NCI-H187 treated with DMSO at 0.1 percent for 48 hours (cell line): ENCODE measurements at regions not wholly inside any gene's neighbourhood (a gene's known extent, or its start where the extent isn't known, plus 50 kb on each side); places are given as distances from the start of the nearest gene placed in this dataset.

ENCODE experiments used
- DNase-seq: peaks from one replicate; lab custom pipeline; 2025; lab: John Stamatoyannopoulos, UW

- DNase-seq = no peak
These were observed 275.3 kb upstream of the C1orf87 start for GRCh38 chr1:60348884-60349283.

- no peak for DNase-seq
These were observed 272.1 kb upstream of the C1orf87 start for GRCh38 chr1:60345621-60346020.

- no peak for DNase-seq
These were observed 271.5 kb upstream of the C1orf87 start for GRCh38 chr1:60345049-60345448.

- no peak for DNase-seq
These were observed 270.2 kb upstream of the C1orf87 start for GRCh38 chr1:60343736-60344135.

- DNase-seq = no peak
These were observed 269.0 kb upstream of the C1orf87 start for GRCh38 chr1:60342569-60342968.

- DNase-seq = no peak
These were observed 267.7 kb upstream of the C1orf87 start for GRCh38 chr1:60341274-60341673.

GRCh38 chr1:60331647-60332046 lies 258.1 kb upstream of the C1orf87 start:
- no peak for DNase-seq

GRCh38 chr1:60329651-60330050 lies 256.1 kb upstream of the C1orf87 start:
- no peak for DNase-seq

GRCh38 chr1:60311838-60312237 lies 238.3 kb upstream of the C1orf87 start:
- DNase-seq = no peak

- no peak for DNase-seq
These were observed 226.0 kb upstream of the C1orf87 start for GRCh38 chr1:60299581-60299980.

- no peak for DNase-seq
These were observed 224.7 kb upstream of the C1orf87 start for GRCh38 chr1:60298290-60298689.

GRCh38 chr1:60296794-60297193 lies 223.2 kb upstream of the C1orf87 start:
- no peak for DNase-seq

- no peak for DNase-seq
These were observed 218.6 kb upstream of the C1orf87 start for GRCh38 chr1:60292140-60292539.

- DNase-seq = no peak
These were observed 216.8 kb upstream of the C1orf87 start for GRCh38 chr1:60290393-60290792.

- no peak for DNase-seq
These were observed 214.0 kb upstream of the C1orf87 start for GRCh38 chr1:60287536-60287935.

- DNase-seq = no peak
These were observed 210.1 kb upstream of the C1orf87 start for GRCh38 chr1:60283690-60284089.

GRCh38 chr1:60281360-60281932 lies 207.9 kb upstream of the C1orf87 start:
- DNase-seq = no peak

- no peak for DNase-seq
These were observed 207.2 kb upstream of the C1orf87 start for GRCh38 chr1:60280819-60281218.

GRCh38 chr1:60280256-60280655 lies 206.7 kb upstream of the C1orf87 start:
- DNase-seq = no peak

- no peak for DNase-seq
These were observed 206.2 kb upstream of the C1orf87 start for GRCh38 chr1:60279798-60280197.

- no peak for DNase-seq
These were observed 203.7 kb upstream of the C1orf87 start for GRCh38 chr1:60277269-60277668.

- DNase-seq = no peak
These were observed 201.1 kb upstream of the C1orf87 start for GRCh38 chr1:60274422-60275290.

- DNase-seq = no peak
These were observed 199.6 kb upstream of the C1orf87 start for GRCh38 chr1:60273185-60273584.

- no peak for DNase-seq
These were observed 197.5 kb upstream of the C1orf87 start for GRCh38 chr1:60271041-60271440.
